Keratinocyte (primary cell): ENCODE measurements at regions not wholly inside any gene's neighbourhood (a gene's known extent, or its start where the extent isn't known, plus 50 kb on each side); places are given as distances from the start of the nearest gene placed in this dataset.

Experiments used
- CTCF ChIP-seq, 3 experiments: IDR thresholded peaks in 1 of 3; conservative IDR thresholded peaks in 1 of 3; optimal IDR thresholded peaks in 1 of 3; 2 replicates in 2 of 3; 3 replicates in 1 of 3; pipeline versions ENCODE3 to v1.5.1; 2011; ENCODE audit warnings: low read length in 3 of 3, mild to moderate bottlenecking in 3 of 3, moderate library complexity in 2 of 3, control low read depth in 1 of 3, inconsistent platforms in 1 of 3; ENCODE audit not compliant: insufficient read depth in 2 of 3; ENCODE audit errors: extremely low read depth in 1 of 3
- EZH2 ChIP-seq: IDR thresholded peaks from one replicate; pipeline ENCODE4 v1.6.1; 2012; ENCODE audit warnings: inconsistent platforms, mild to moderate bottlenecking, low read length, moderate library complexity

- TF ChIP-seq CTCF (optimal IDR thresholded peaks at IDR 0.05 in 1 of 3, IDR thresholded peaks at IDR 0.05 in 1 of 3, conservative IDR thresholded peaks at IDR 0.05 in 1 of 3; ENCODE audit: extremely low read depth in 1 of 3, insufficient read depth in 2 of 3, low read length in 3 of 3) (no peak), EZH2 (no peak)
Measured at GRCh38 chr2:228688007-228688645, 506.6 kb upstream of the SPHKAP start.
